ENCODE measurements at regions not wholly inside any gene's neighbourhood (a gene's known extent, or its start where the extent isn't known, plus 50 kb on each side); places are given as distances from the start of the nearest gene placed in this dataset.

GRCh38 chr10:128377364-128377987 lies 251.3 kb upstream of the MKI67 start:
- TF ChIP-seq POLR2A (IDR thresholded peaks at IDR 0.05), result no peak
- TF ChIP-seq CTCF (IDR thresholded peaks at IDR 0.05), result no peak

Measured in uterus (tissue), 2 donors.